ENCODE measurements at regions not wholly inside any gene's neighbourhood (a gene's known extent, or its start where the extent isn't known, plus 50 kb on each side); places are given as distances from the start of the nearest gene placed in this dataset.

DNA sequence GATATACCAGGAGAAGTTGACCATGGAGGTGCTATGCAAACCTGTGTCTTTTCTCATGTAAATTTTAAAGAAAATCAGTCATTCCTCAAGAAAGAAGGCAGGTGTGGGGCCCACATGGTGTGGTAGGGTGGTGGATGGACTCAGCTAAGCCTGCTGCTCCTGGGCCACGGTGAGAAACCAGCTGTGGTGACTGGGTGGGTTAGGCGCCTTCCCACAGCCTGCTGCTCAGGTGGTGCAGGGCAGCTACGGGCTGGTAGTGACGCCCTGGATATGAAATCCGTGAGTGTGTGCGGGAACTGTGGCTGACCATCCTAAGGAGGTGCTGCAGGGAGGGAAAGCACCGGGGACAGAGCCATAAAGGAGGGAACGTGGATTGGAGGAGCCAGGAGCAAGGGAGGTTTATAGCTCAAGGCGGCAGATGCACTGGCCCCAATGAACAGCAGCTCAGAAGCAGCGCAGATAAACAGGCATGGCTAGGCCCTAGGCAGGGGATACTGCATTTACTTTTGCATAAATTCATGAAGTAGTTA lies 408.8 kb downstream of the FUT8 start:
- in situ Hi-C loops (cut with HindIII; ENCODE audit: low pct_unique_long_range_greater_than_20kb, low sequenced_read_pairs): no loop called here
- no peak for TF ChIP-seq JUND (IDR thresholded peaks at IDR 0.05; ENCODE audit: low read depth)
- DNase-seq (ENCODE audit: low read depth in 1 of 2, low spot score in 1 of 2): no peak

DNA sequence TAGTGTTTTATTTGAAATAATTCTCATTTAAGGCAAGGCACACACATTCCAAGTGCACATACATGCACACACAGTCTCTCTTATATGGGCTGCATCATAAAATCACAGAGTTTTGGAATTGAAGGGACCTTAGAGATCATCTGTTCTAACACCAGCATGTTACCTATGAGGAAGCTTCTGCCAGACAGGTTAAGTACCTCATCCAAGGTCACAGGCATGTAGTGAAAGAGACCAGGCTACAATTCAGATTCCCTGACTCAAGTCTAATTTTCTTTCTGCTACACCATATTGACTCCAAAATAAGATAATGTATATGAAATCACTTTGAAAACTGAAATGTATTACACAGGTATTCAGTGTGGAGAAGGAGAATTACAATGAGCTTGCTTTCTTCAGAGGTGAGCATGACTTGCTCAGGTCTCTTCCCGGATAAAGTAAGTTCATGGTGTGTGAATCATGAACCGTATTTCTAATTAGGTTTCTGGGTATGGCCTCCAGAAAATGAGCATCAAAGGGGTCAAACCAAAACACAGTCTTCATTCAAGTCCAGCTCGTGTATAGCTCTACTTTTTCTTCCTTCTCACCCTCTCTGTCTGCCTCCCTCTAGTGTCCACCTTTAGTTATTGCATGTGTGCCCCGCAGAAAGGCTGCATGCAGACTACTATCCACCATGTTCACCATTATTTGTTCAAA lies 411.9 kb downstream of the FUT8 start:
- no peak for TF ChIP-seq JUND (IDR thresholded peaks at IDR 0.05; ENCODE audit: low read depth)
- in situ Hi-C loops (cut with HindIII; ENCODE audit: low pct_unique_long_range_greater_than_20kb, low sequenced_read_pairs): no loop called here

GRCh38 chr14:65824978-65825299 lies 412.4 kb downstream of the FUT8 start:
- TF ChIP-seq JUND (IDR thresholded peaks at IDR 0.05; ENCODE audit: low read depth): no peak
- no peak for DNase-seq (ENCODE audit: low read depth in 1 of 2, low spot score in 1 of 2)
- in situ Hi-C loops (cut with HindIII; ENCODE audit: low pct_unique_long_range_greater_than_20kb, low sequenced_read_pairs): no loop called here

More for the DNA sequence above, 411.9 kb downstream of the FUT8 start:
- peak; percentile 63 to 83 for DNase-seq (ENCODE audit: low read depth in 1 of 2, low spot score in 1 of 2)

DNA sequence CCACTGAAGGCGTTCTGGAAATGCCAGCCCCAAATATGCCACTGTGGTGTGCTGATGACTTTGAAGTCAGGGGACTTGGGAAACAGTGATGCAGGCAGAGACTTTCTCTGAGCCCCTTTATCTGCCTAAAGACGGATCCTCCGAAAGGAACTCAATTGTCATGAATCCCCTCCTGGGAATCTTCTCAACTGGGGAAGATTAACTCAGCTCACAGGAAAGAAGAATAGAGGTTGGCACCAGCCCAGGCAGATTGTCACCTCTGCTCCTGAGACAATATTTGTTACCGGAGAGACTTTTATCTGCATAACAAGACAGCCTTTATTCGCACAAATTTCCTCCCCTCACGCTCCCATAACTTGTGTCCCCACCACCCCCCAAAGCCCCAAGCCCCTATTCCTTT lies 414.4 kb downstream of the FUT8 start:
- in situ Hi-C loops (cut with HindIII; ENCODE audit: low pct_unique_long_range_greater_than_20kb, low sequenced_read_pairs): no loop called here
- TF ChIP-seq JUND (IDR thresholded peaks at IDR 0.05; ENCODE audit: low read depth): no peak
- DNase-seq (ENCODE audit: low read depth in 1 of 2, low spot score in 1 of 2): no peak

DNA sequence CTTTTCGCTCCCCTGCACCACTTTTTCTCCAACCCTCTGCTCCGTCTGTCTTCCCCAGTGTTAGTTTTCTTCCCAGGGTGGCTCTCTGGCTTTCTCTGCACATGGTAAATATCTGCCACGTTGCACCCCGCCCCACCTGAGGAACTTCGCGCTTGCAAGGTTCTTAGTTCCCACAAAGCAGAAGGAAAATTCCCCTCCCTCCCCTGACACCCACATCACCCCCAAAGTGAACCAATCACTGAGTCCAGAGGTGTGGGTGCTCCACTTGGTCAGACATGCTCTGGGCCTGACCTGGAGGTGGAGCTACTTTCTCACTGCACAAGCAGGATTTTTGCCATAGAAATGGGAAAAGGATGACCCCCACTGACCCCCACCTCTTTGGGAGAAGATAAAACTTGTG lies 415.0 kb downstream of the FUT8 start:
- no peak for TF ChIP-seq JUND (IDR thresholded peaks at IDR 0.05; ENCODE audit: low read depth)
- in situ Hi-C loops (cut with HindIII; ENCODE audit: low pct_unique_long_range_greater_than_20kb, low sequenced_read_pairs): no loop called here

DNA sequence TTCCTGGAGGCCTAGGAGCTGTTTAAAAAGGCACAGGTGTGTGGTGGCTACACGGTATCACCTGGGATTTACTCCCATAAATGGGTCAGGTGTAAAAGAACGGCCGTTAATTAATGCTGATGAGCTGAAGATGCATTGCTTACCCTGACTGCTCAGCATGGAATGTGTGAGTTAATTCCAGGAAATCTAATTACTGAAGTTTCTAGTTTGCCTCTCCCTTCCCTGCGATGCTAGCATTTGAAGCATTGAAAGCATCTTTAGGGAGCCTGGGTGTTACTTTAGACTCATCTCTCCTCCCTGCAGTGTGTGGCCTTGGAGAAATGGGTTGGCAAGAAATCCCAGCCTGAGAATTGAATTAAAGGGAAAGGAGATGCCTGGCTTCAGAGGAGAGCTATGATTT lies 415.9 kb downstream of the FUT8 start:
- in situ Hi-C loops (cut with HindIII; ENCODE audit: low pct_unique_long_range_greater_than_20kb, low sequenced_read_pairs): no loop called here
- DNase-seq (ENCODE audit: low read depth in 1 of 2, low spot score in 1 of 2): no peak
- TF ChIP-seq JUND (IDR thresholded peaks at IDR 0.05; ENCODE audit: low read depth): no peak

More for the DNA sequence above, 415.0 kb downstream of the FUT8 start:
- DNase-seq (ENCODE audit: low read depth in 1 of 2, low spot score in 1 of 2): no peak

DNA sequence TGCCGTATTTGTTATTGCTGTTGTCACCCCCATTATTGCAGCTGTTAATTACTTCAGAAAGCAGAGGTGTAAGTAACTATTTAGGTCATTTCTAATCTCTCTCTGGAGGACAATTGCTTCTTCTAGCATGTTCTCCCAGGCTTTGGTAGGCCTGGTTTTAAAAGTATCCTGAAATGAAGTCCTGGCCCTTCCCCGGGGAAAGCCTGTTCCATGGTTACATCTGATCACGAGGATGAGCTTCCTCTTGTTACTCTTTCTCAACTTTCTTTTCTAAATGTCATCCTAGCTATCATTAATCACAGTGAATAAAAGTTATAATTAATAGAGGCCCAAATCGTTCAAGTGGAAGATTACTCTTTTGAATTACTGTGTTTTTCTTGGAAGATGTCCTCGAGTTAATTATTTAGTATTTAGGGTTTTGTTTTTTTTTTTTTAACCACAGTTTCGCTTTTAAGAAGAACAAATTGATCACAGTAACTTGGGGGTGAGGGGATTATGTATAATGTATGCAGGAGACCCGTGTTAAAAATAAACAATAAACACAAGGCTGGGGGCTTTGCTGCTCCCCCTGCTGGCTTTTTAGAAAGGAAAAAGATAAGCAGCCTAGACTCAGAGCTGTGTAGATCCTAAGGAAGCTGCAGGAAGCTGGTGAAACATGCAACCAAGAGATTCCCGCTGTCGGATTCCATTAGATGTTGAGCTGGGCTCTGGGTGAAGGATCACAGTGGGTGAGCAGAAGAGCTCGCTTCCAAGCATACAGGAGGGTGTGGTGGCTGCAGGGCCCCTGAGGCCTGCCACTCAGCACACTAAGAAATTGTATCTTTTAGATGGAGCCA lies 420.1 kb downstream of the FUT8 start:
- in situ Hi-C loops (cut with HindIII; ENCODE audit: low pct_unique_long_range_greater_than_20kb, low sequenced_read_pairs): no loop called here
- TF ChIP-seq JUND (IDR thresholded peaks at IDR 0.05; ENCODE audit: low read depth): no peak
- DNase-seq (ENCODE audit: low read depth in 1 of 2, low spot score in 1 of 2): no peak

- no peak for DNase-seq (ENCODE audit: low read depth in 1 of 2, low spot score in 1 of 2)
- in situ Hi-C loops (cut with HindIII; ENCODE audit: low pct_unique_long_range_greater_than_20kb, low sequenced_read_pairs): no loop called here
- no peak for TF ChIP-seq JUND (IDR thresholded peaks at IDR 0.05; ENCODE audit: low read depth)
Measured at GRCh38 chr14:65833267-65833880, 420.8 kb downstream of the FUT8 start.

GRCh38 chr14:65834051-65834450 lies 421.5 kb downstream of the FUT8 start:
- DNase-seq (ENCODE audit: low read depth in 1 of 2, low spot score in 1 of 2): no peak
- no peak for TF ChIP-seq JUND (IDR thresholded peaks at IDR 0.05; ENCODE audit: low read depth)
- in situ Hi-C loops (cut with HindIII; ENCODE audit: low pct_unique_long_range_greater_than_20kb, low sequenced_read_pairs): no loop called here

DNA sequence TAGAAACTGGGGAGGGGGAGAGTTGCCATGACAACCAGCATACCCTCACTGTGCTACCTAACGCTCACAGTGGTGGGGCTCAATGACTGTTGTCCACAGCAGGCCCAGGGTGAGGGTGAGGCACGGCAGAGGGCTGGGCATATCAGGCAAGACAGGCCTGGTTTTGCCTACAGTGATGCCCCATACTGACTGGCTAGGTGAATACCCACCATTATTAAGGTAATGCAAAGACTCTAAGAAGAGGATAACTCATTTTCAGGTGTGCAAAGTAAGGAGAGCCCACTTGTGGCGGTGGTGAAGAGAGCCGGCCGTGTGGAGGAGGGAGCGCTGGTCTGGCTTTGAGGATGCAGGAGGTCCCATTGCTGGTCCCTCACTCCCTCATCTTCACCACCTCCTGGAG lies 422.3 kb downstream of the FUT8 start:
- in situ Hi-C loops (cut with HindIII; ENCODE audit: low pct_unique_long_range_greater_than_20kb, low sequenced_read_pairs): no loop called here
- no peak for TF ChIP-seq JUND (IDR thresholded peaks at IDR 0.05; ENCODE audit: low read depth)
- DNase-seq (ENCODE audit: low read depth in 1 of 2, low spot score in 1 of 2): no peak

- no peak for DNase-seq (ENCODE audit: low read depth in 1 of 2, low spot score in 1 of 2)
- in situ Hi-C loops (cut with HindIII; ENCODE audit: low pct_unique_long_range_greater_than_20kb, low sequenced_read_pairs): no loop called here
- TF ChIP-seq JUND (IDR thresholded peaks at IDR 0.05; ENCODE audit: low read depth): no peak
Measured at GRCh38 chr14:65835501-65835900, 423.0 kb downstream of the FUT8 start.

- in situ Hi-C loops (cut with HindIII; ENCODE audit: low pct_unique_long_range_greater_than_20kb, low sequenced_read_pairs): no loop called here
- no peak for TF ChIP-seq JUND (IDR thresholded peaks at IDR 0.05; ENCODE audit: low read depth)
- no peak for DNase-seq (ENCODE audit: low read depth in 1 of 2, low spot score in 1 of 2)
Measured at GRCh38 chr14:65838565-65838964, 426.0 kb downstream of the FUT8 start.
